Peyer's patch (tissue), 4 donors: ENCODE measurements at regions not wholly inside any gene's neighbourhood (a gene's known extent, or its start where the extent isn't known, plus 50 kb on each side); places are given as distances from the start of the nearest gene placed in this dataset.

Experiments used
- DNase-seq, 3 donors: peaks; one replicate each; pipeline ENCODE4 v3.0.0-alpha.2; 2017 to 2019
- H3K27ac ChIP-seq, 4 donors: fragments of 200-600 bp; sonication (generic); one replicate each; pipeline ENCODE4 v1.5.1; 2016 to 2019
- H3K27me3 ChIP-seq, 2 donors: fragments of 200-600 bp; sonication (generic); one replicate each; pipeline ENCODE4 v1.5.1; 2019
- H3K36me3 ChIP-seq, 3 donors: fragments of 200-600 bp; sonication (generic); one replicate each; pipeline ENCODE4 v1.5.1; 2016 to 2019
- H3K4me1 ChIP-seq, 4 donors: fragments of 200-600 bp; sonication (generic); one replicate each; pipeline ENCODE4 v1.5.1; 2016 to 2019
- H3K4me3 ChIP-seq, 4 donors: fragments of 200-600 bp; sonication (generic); 1 replicate in 3 of 4; 2 replicates in 1 of 4; pipeline ENCODE4 v1.5.1; 2016 to 2019; ENCODE audit warnings: mild to moderate bottlenecking in 1 of 4
- H3K9me3 ChIP-seq, 4 donors: fragments of 200-600 bp; sonication (generic); one replicate each; pipeline ENCODE4 v1.5.1; 2016 to 2019; ENCODE audit warnings: mild to moderate bottlenecking in 1 of 4
- CTCF ChIP-seq, 6 experiments: fragments of 450-650 bp in 4 of 6; fragments of 200-600 bp in 2 of 6; sonication (generic) in 1 of 6; IDR thresholded peaks; one replicate each; pipeline ENCODE4 v1.5.1; 2017 to 2019; ENCODE audit warnings: antibody characterized with exemption in 6 of 6, mild to moderate bottlenecking in 3 of 6, moderate library complexity in 1 of 6
- POLR2A ChIP-seq, 2 donors: fragments of 450-650 bp; IDR thresholded peaks; one replicate each; pipeline ENCODE4 v1.5.1; 2017; ENCODE audit warnings: antibody characterized with exemption in 2 of 2, mild to moderate bottlenecking in 2 of 2, moderate library complexity in 2 of 2

- H3K4me3 ChIP-seq: peak overlapping the region in 1 of 4 donors; percentile 12
- no peaks in the 10 kb centered on the region for H3K27me3 ChIP-seq
- no peaks in the 10 kb centered on the region for H3K9me3 ChIP-seq
- peak overlapping the region in 3 of 4 donors; percentile 68 to 88 (median 75) for H3K27ac ChIP-seq
- DNase-seq: no peak
- no peak for TF ChIP-seq CTCF (IDR thresholded peaks at IDR 0.05)
- no peak for TF ChIP-seq POLR2A (IDR thresholded peaks at IDR 0.05)
- peaks cover 0 to 23% (median 5%) of the 10 kb centered on the region in 4 donors for H3K4me1 ChIP-seq
- no peaks in the 10 kb centered on the region for H3K36me3 ChIP-seq
These were observed 212.2 kb upstream of the FAT1 start for GRCh38 chr4:186935901-186936300.

GRCh38 chr4:186936496-186937375 lies 213.1 kb upstream of the FAT1 start:
- Histone ChIP-seq H3K4me3 (peak overlapping the region in 2 of 4 donors; percentile 12 to 19), H3K4me1 (peaks cover 0 to 23% (median 5%) of the 10 kb centered on the region in 4 donors), H3K27ac (peak overlapping the region in 3 of 4 donors; percentile 68 to 88 (median 75)), H3K36me3 (no peaks in the 10 kb centered on the region), H3K27me3 (no peaks in the 10 kb centered on the region), H3K9me3 (no peaks in the 10 kb centered on the region)
- no peak for DNase-seq
- TF ChIP-seq POLR2A (IDR thresholded peaks at IDR 0.05) (no peak), CTCF (IDR thresholded peaks at IDR 0.05) (peak in 3 of 6 experiments; percentile 70)

GRCh38 chr4:186939226-186939625 lies 215.6 kb upstream of the FAT1 start:
- TF ChIP-seq CTCF (IDR thresholded peaks at IDR 0.05) (no peak), POLR2A (IDR thresholded peaks at IDR 0.05) (no peak)
- peaks cover 0 to 38% (median 5%) of the 10 kb centered on the region in 4 donors for H3K4me1 ChIP-seq

GRCh38 chr4:186939766-186940165 lies 216.1 kb upstream of the FAT1 start:
- TF ChIP-seq POLR2A (IDR thresholded peaks at IDR 0.05) (no peak), CTCF (IDR thresholded peaks at IDR 0.05) (no peak)
- no peak overlapping the region for H3K27ac ChIP-seq
- H3K4me1 ChIP-seq: peaks cover 0 to 33% (median 5%) of the 10 kb centered on the region in 4 donors
- no peaks in the 10 kb centered on the region for H3K9me3 ChIP-seq
- DNase-seq: no peak
- no peak overlapping the region for H3K4me3 ChIP-seq
- no peaks in the 10 kb centered on the region for H3K27me3 ChIP-seq
- H3K36me3 ChIP-seq: no peaks in the 10 kb centered on the region

More at GRCh38 chr4:186939226-186939625, 215.6 kb upstream of the FAT1 start:
- H3K27me3 ChIP-seq: no peaks in the 10 kb centered on the region
- no peak overlapping the region for H3K4me3 ChIP-seq
- H3K9me3 ChIP-seq: no peaks in the 10 kb centered on the region
- no peak for DNase-seq
- no peak overlapping the region for H3K27ac ChIP-seq
- H3K36me3 ChIP-seq: no peaks in the 10 kb centered on the region

- Histone ChIP-seq H3K4me1 (peaks cover 0 to 33% (median 5%) of the 10 kb centered on the region in 4 donors), H3K27me3 (no peaks in the 10 kb centered on the region), H3K27ac (no peak overlapping the region), H3K9me3 (no peaks in the 10 kb centered on the region), H3K36me3 (no peaks in the 10 kb centered on the region), H3K4me3 (no peak overlapping the region)
- no peak for DNase-seq
- TF ChIP-seq POLR2A (IDR thresholded peaks at IDR 0.05) (no peak), CTCF (IDR thresholded peaks at IDR 0.05) (no peak)
These were observed 216.8 kb upstream of the FAT1 start for GRCh38 chr4:186940476-186940875.
